Prostate gland (tissue), 1 donor: ENCODE measurements at regions not wholly inside any gene's neighbourhood (a gene's known extent, or its start where the extent isn't known, plus 50 kb on each side); places are given as distances from the start of the nearest gene placed in this dataset.

Experiments
- POLR2A ChIP-seq: fragments of 450-650 bp; IDR thresholded peaks from one replicate; pipeline ENCODE4 v1.6.1; 2016; ENCODE audit warnings: antibody characterized with exemption, mild to moderate bottlenecking
- POLR2AphosphoS5 ChIP-seq: sonication (generic); formaldehyde crosslinking; IDR thresholded peaks from one replicate; pipeline ENCODE4 v1.6.1; 2017; ENCODE audit warnings: antibody characterized with exemption

DNA sequence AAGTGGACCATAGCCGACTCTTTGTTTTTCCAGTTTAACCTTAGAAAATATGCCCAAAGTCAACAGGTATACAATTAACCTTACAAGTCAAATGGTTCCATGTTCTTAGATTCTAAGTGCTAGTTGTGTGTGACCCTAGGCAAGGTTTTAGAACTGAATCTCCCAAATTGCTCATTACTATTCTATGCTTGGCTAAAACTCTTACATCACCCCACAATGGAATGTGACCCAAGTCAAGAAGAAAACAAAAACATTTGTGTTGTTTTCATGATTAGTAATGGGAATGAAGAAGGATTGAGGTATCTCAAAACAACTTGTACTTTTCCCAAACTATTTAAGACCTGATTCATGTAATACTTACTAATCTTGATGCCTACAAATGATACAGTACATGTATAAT is 159.2 kb downstream of the ARRDC3 start:
- TF ChIP-seq POLR2A: no peak
- no peak for TF ChIP-seq POLR2AphosphoS5
